Glutamatergic neuron (in vitro differentiated cells): ENCODE measurements at regions not wholly inside any gene's neighbourhood (a gene's known extent, or its start where the extent isn't known, plus 50 kb on each side); places are given as distances from the start of the nearest gene placed in this dataset.

Experiments
- DNase-seq: peaks from one replicate; pipeline ENCODE4 v3.0.0; 2022
- H3K27ac Mint-ChIP-seq: one replicate; pipeline ENCODE4 v1.8.0; 2020; ENCODE audit warnings: mild to moderate bottlenecking, mixed read lengths, inconsistent platforms; ENCODE audit not compliant: unreplicated experiment
- H3K27me3 Mint-ChIP-seq: one replicate; pipeline ENCODE4 v1.8.0; 2020; ENCODE audit warnings: mild to moderate bottlenecking, moderate library complexity, mixed read lengths, inconsistent platforms; ENCODE audit not compliant: unreplicated experiment
- H3K36me3 Mint-ChIP-seq: one replicate; pipeline ENCODE4 v1.8.0; 2020; ENCODE audit warnings: mild to moderate bottlenecking, mixed read lengths, inconsistent platforms; ENCODE audit not compliant: unreplicated experiment
- H3K4me1 Mint-ChIP-seq: one replicate; pipeline ENCODE4 v1.8.0; 2020; ENCODE audit warnings: mild to moderate bottlenecking, low read depth, mixed read lengths, inconsistent platforms; ENCODE audit not compliant: unreplicated experiment
- H3K4me3 Mint-ChIP-seq: one replicate; pipeline ENCODE4 v1.8.0; 2020; ENCODE audit warnings: mild to moderate bottlenecking, mixed read lengths, inconsistent platforms; ENCODE audit not compliant: unreplicated experiment
- H3K9me3 Mint-ChIP-seq: one replicate; pipeline ENCODE4 v1.8.0; 2020; ENCODE audit warnings: mild to moderate bottlenecking, moderate library complexity, mixed read lengths, inconsistent platforms; ENCODE audit not compliant: unreplicated experiment
- CTCF ChIP-seq: fragments of 200-600 bp; sonication (generic); IDR thresholded peaks from one replicate; pipeline ENCODE4 v1.5.0; 2021; ENCODE audit not compliant: partially characterized antibody, unreplicated experiment

GRCh38 chr12:131218026-131218922, 264.6 kb downstream of the ADGRD1 start:
- DNase-seq, result no peak
- peaks cover 17% of the 10 kb centered on the region for H3K4me1 Mint-ChIP-seq
- peaks cover 6% of the 10 kb centered on the region for H3K27me3 Mint-ChIP-seq
- peak overlapping the region; percentile 61 for H3K4me3 Mint-ChIP-seq
- H3K36me3 Mint-ChIP-seq, result peaks cover under 1% of the 10 kb centered on the region
- TF ChIP-seq CTCF, result no peak
- peak overlapping the region; percentile 48 for H3K27ac Mint-ChIP-seq
- H3K9me3 Mint-ChIP-seq, result peaks cover 2% of the 10 kb centered on the region

GRCh38 chr12:131218923-131219669, 265.4 kb downstream of the ADGRD1 start:
- no peaks in the 10 kb centered on the region for H3K36me3 Mint-ChIP-seq
- peaks cover 6% of the 10 kb centered on the region for H3K27me3 Mint-ChIP-seq
- no peak for TF ChIP-seq CTCF
- peaks cover 17% of the 10 kb centered on the region for H3K4me1 Mint-ChIP-seq
- no peak overlapping the region for H3K4me3 Mint-ChIP-seq
- no peak for DNase-seq
- peaks cover 2% of the 10 kb centered on the region for H3K9me3 Mint-ChIP-seq
- no peak overlapping the region for H3K27ac Mint-ChIP-seq

- TF ChIP-seq CTCF, result no peak
- Mint-ChIP-seq H3K4me3 (no peak overlapping the region), H3K27ac (no peak overlapping the region), H3K4me1 (peaks cover 17% of the 10 kb centered on the region), H3K27me3 (peaks cover 6% of the 10 kb centered on the region), H3K36me3 (no peaks in the 10 kb centered on the region), H3K9me3 (peaks cover 1% of the 10 kb centered on the region)
- DNase-seq, result no peak
Measured at GRCh38 chr12:131219670-131220330, 266.1 kb downstream of the ADGRD1 start.

- TF ChIP-seq CTCF, result no peak
- Mint-ChIP-seq H3K4me3 (no peak overlapping the region), H3K36me3 (no peaks in the 10 kb centered on the region), H3K27me3 (peaks cover 6% of the 10 kb centered on the region), H3K9me3 (no peaks in the 10 kb centered on the region), H3K27ac (no peak overlapping the region), H3K4me1 (peaks cover 17% of the 10 kb centered on the region)
- no peak for DNase-seq
Measured at GRCh38 chr12:131220331-131220685, 266.6 kb downstream of the ADGRD1 start.
